SK-N-SH (cell line): ENCODE measurements at regions not wholly inside any gene's neighbourhood (a gene's known extent, or its start where the extent isn't known, plus 50 kb on each side); places are given as distances from the start of the nearest gene placed in this dataset.

Experiments used
- CTCF ChIA-PET: fragments of 300-600, 350-600 bp; formaldehyde crosslinking; extraction: SDS; loops from one replicate; lab custom pipeline; 2021; lab: Yijun Ruan, JAX
- POLR2A ChIA-PET: fragments of 350-600 bp; sonication (Branson Sonifier 250); formaldehyde crosslinking; extraction: SDS; loops from one replicate; lab custom pipeline; 2020; ENCODE audit warnings: antibody characterized with exemption, inconsistent platforms; lab: Yijun Ruan, JAX
- DNase-seq: peaks from one replicate; pipeline ENCODE4 v3.0.0; 2012
- H2AFZ ChIP-seq: fragments of 200-600 bp; sonication (generic); 2 replicates; pipeline ENCODE4 v1.8.1; 2016; ENCODE audit warnings: antibody characterized with exemption, mild to moderate bottlenecking, low read depth
- H3F3A ChIP-seq: fragments of 200-600 bp; sonication (generic); replicated peaks from 2 replicates; pipeline ENCODE3; 2016; ENCODE audit warnings: antibody characterized with exemption, mild to moderate bottlenecking; ENCODE audit not compliant: insufficient read depth
- H3K27ac ChIP-seq, 2 experiments: fragments of 200-500 bp in 1 of 2; fragments of 200-600 bp in 1 of 2; sonication (Bioruptor generic) in 1 of 2; sonication (generic), shearing (Covaris generic) in 1 of 2; 2 replicates each; pipeline versions ENCODE4 v1.5.1 to v1.6.1; 2014 to 2016; ENCODE audit warnings: low read depth in 2 of 2, inconsistent platforms in 1 of 2, low read length in 1 of 2, mild to moderate bottlenecking in 1 of 2, mixed read lengths in 1 of 2
- H3K27me3 ChIP-seq: fragments of 200-600 bp; sonication (generic), shearing (Covaris generic); 2 replicates; pipeline ENCODE4 v1.6.1; 2016; ENCODE audit warnings: mixed run types; ENCODE audit not compliant: insufficient read depth
- H3K36me3 ChIP-seq, 2 experiments: fragments of 200-500 bp in 1 of 2; fragments of 200-600 bp in 1 of 2; sonication (Bioruptor generic) in 1 of 2; sonication (generic) in 1 of 2; replicated peaks in 1 of 2; 2 replicates each; pipeline versions ENCODE3 to v1.5.1; 2014 to 2016; ENCODE audit warnings: low read length in 1 of 2, mild to moderate bottlenecking in 1 of 2; ENCODE audit not compliant: insufficient read depth in 2 of 2, control insufficient read depth in 1 of 2
- H3K4me1 ChIP-seq, 2 experiments: fragments of 200-500 bp in 1 of 2; fragments of 200-600 bp in 1 of 2; sonication (Bioruptor generic) in 1 of 2; sonication (generic), shearing (Covaris generic) in 1 of 2; 2 replicates each; pipeline versions ENCODE4 v1.5.1 to v1.6.1; 2014 to 2016; ENCODE audit warnings: low read depth in 1 of 2, low read length in 1 of 2, mixed run types in 1 of 2; ENCODE audit not compliant: insufficient read depth in 2 of 2, control insufficient read depth in 1 of 2
- H3K4me2 ChIP-seq: fragments of 200-600 bp; sonication (generic), shearing (Covaris generic); 2 replicates; pipeline ENCODE4 v1.6.1; 2017; ENCODE audit warnings: mixed run types
- H3K4me3 ChIP-seq, 2 experiments: fragments of 200-500 bp in 1 of 2; fragments of 200-600 bp in 1 of 2; sonication (Bioruptor generic) in 1 of 2; sonication (generic), shearing (Covaris generic) in 1 of 2; 2 replicates each; pipeline versions ENCODE4 v1.5.1 to v1.8.1; 2014 to 2016; ENCODE audit warnings: low read depth in 2 of 2, inconsistent platforms in 1 of 2, low read length in 1 of 2, mild to moderate bottlenecking in 1 of 2, mixed read lengths in 1 of 2, moderate library complexity in 1 of 2
- H3K79me2 ChIP-seq: fragments of 200-600 bp; sonication (generic); 2 replicates; pipeline ENCODE4 v1.8.1; 2017; ENCODE audit warnings: mild to moderate bottlenecking; ENCODE audit not compliant: insufficient read depth
- H3K9ac ChIP-seq: fragments of 200-600 bp; sonication (generic); 2 replicates; pipeline ENCODE4 v1.6.1; 2017; ENCODE audit warnings: mixed run types
- H3K9me2 ChIP-seq: fragments of 200-600 bp; sonication (generic); 2 replicates; pipeline ENCODE4 v1.6.1; 2017; ENCODE audit warnings: mixed run types
- H3K9me3 ChIP-seq: fragments of 200-600 bp; sonication (generic); 2 replicates; pipeline ENCODE4 v1.6.1; 2017; ENCODE audit warnings: mixed run types, mild to moderate bottlenecking, moderate library complexity
- H4K20me1 ChIP-seq: fragments of 200-600 bp; sonication (generic); 2 replicates; pipeline ENCODE4 v1.6.1; 2017; ENCODE audit warnings: mild to moderate bottlenecking, mixed run types; ENCODE audit not compliant: insufficient read depth
- CHD2 ChIP-seq: fragments of 150-350 bp; IDR thresholded peaks from 2 replicates; pipeline ENCODE4 v1.6.1; 2018; ENCODE audit warnings: low read length; ENCODE audit not compliant: partially characterized antibody
- ELF1 ChIP-seq: IDR thresholded peaks from 2 replicates; pipeline ENCODE4 v1.4.0; 2012
- EP300 ChIP-seq, 2 experiments: IDR thresholded peaks; 2 replicates each; pipeline versions ENCODE4 v1.4.0 to v1.6.1; 2012; ENCODE audit warnings: borderline replicate concordance in 1 of 2, low read depth in 1 of 2, low read length in 1 of 2
- EZH2phosphoT487 ChIP-seq: fragments of 200-600 bp; sonication (generic); IDR thresholded peaks from 2 replicates; pipeline ENCODE4 v1.6.1; 2017; ENCODE audit warnings: low read depth, mixed run types, mild to moderate bottlenecking, antibody characterized with exemption, moderate library complexity, borderline replicate concordance
- FOSL2 ChIP-seq: IDR thresholded peaks from 2 replicates; pipeline ENCODE4 v1.4.0; 2012; ENCODE audit warnings: low read depth, mild to moderate bottlenecking, moderate library complexity, borderline replicate concordance
- FOXJ3 ChIP-seq: sonication (generic); formaldehyde crosslinking; IDR thresholded peaks from 2 replicates; pipeline ENCODE4 v1.5.1; 2020; ENCODE audit warnings: mild to moderate bottlenecking, missing genetic modification reagents
- FOXM1 ChIP-seq: IDR thresholded peaks from 2 replicates; pipeline ENCODE4 v1.4.0; 2012; ENCODE audit warnings: low read depth, mild to moderate bottlenecking
- GABPA ChIP-seq: IDR thresholded peaks from 2 replicates; pipeline ENCODE4 v1.4.0; 2012; ENCODE audit warnings: low read depth, mild to moderate bottlenecking
- JUND ChIP-seq: IDR thresholded peaks from 2 replicates; pipeline ENCODE4 v1.4.0; 2012
- RCOR1 ChIP-seq: fragments of 150-350 bp; IDR thresholded peaks from 2 replicates; pipeline ENCODE4 v1.6.1; 2017; ENCODE audit warnings: antibody characterized with exemption, low read length
- RXRA ChIP-seq: IDR thresholded peaks from 2 replicates; pipeline ENCODE4 v1.4.0; 2012; ENCODE audit warnings: low read depth, mild to moderate bottlenecking, borderline replicate concordance
- TCF12 ChIP-seq: IDR thresholded peaks from 2 replicates; pipeline ENCODE4 v1.4.0; 2012
- YY1 ChIP-seq: IDR thresholded peaks from 2 replicates; pipeline ENCODE4 v1.4.0; 2012; ENCODE audit warnings: low read depth, mild to moderate bottlenecking
- WGBS: methylation state at CpG from one replicate; pipeline ENCODE4 v1.1.6; 2017; ENCODE audit warnings: low lambda C conversion rate; 5-methylcytosine and 5-hydroxymethylcytosine counted together
- TF ChIP-seq, protein P1 (sequence below): IDR thresholded peaks from 2 replicates; pipeline ENCODE4 v1.6.1; 2012; ENCODE audit warnings: mild to moderate bottlenecking, low read depth, low read length, moderate library complexity
- TF ChIP-seq, protein P2 (sequence below): IDR thresholded peaks from 2 replicates; pipeline ENCODE4; 2012
- TF ChIP-seq, protein P3 (sequence below): fragments of 200-600 bp; sonication (generic); IDR thresholded peaks from 2 replicates; pipeline ENCODE4 v1.6.1; 2017; ENCODE audit warnings: antibody characterized with exemption, mild to moderate bottlenecking, moderate library complexity
- TF ChIP-seq, protein P4 (sequence below): fragments of 150-350 bp; IDR thresholded peaks from 2 replicates; pipeline ENCODE4 v1.6.1; 2017; ENCODE audit warnings: antibody characterized with exemption, low read length, low read depth, borderline replicate concordance
- TF ChIP-seq, protein P5 (sequence below): IDR thresholded peaks from 2 replicates; pipeline ENCODE4 v1.4.0; 2012; ENCODE audit warnings: low read depth, borderline replicate concordance

DNA sequence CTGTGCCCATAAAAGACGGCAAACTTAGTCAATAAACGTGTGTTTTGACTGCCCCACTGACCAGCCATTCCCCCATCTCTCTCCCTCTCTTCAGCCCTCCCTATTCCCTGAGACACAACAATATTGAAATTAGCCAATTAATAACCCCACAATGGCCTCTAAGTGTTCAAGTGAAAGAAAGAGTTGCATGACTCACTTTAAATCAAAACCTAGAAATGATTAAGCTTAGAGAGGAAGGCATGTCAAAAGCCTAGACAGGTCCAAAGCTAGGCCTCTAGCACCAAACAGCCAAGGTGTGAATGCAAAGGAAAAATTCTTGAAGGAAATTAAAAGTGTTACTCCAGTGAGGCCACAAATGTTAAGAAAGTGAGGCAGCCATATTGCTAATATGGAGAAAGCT is 261.6 kb upstream of the TBX18 start (continued):
- TF ChIP-seq, protein P1, sequence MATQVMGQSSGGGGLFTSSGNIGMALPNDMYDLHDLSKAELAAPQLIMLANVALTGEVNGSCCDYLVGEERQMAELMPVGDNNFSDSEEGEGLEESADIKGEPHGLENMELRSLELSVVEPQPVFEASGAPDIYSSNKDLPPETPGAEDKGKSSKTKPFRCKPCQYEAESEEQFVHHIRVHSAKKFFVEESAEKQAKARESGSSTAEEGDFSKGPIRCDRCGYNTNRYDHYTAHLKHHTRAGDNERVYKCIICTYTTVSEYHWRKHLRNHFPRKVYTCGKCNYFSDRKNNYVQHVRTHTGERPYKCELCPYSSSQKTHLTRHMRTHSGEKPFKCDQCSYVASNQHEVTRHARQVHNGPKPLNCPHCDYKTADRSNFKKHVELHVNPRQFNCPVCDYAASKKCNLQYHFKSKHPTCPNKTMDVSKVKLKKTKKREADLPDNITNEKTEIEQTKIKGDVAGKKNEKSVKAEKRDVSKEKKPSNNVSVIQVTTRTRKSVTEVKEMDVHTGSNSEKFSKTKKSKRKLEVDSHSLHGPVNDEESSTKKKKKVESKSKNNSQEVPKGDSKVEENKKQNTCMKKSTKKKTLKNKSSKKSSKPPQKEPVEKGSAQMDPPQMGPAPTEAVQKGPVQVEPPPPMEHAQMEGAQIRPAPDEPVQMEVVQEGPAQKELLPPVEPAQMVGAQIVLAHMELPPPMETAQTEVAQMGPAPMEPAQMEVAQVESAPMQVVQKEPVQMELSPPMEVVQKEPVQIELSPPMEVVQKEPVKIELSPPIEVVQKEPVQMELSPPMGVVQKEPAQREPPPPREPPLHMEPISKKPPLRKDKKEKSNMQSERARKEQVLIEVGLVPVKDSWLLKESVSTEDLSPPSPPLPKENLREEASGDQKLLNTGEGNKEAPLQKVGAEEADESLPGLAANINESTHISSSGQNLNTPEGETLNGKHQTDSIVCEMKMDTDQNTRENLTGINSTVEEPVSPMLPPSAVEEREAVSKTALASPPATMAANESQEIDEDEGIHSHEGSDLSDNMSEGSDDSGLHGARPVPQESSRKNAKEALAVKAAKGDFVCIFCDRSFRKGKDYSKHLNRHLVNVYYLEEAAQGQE, result no peak
- TF ChIP-seq RXRA (no peak), FOXJ3 (CRISPR knock-in tag) (no peak), RCOR1 (no peak), EZH2phosphoT487 (no peak), EP300 (IDR thresholded peaks at IDR 0.05; ENCODE audit: borderline replicate concordance in 1 of 2, low read depth in 1 of 2, low read length in 1 of 2) (no peak), GABPA (no peak)
- TF ChIP-seq, protein P2, sequence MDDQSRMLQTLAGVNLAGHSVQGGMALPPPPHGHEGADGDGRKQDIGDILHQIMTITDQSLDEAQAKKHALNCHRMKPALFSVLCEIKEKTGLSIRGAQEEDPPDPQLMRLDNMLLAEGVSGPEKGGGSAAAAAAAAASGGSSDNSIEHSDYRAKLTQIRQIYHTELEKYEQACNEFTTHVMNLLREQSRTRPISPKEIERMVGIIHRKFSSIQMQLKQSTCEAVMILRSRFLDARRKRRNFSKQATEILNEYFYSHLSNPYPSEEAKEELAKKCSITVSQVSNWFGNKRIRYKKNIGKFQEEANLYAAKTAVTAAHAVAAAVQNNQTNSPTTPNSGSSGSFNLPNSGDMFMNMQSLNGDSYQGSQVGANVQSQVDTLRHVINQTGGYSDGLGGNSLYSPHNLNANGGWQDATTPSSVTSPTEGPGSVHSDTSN, result no peak
- TF ChIP-seq, protein P3, sequence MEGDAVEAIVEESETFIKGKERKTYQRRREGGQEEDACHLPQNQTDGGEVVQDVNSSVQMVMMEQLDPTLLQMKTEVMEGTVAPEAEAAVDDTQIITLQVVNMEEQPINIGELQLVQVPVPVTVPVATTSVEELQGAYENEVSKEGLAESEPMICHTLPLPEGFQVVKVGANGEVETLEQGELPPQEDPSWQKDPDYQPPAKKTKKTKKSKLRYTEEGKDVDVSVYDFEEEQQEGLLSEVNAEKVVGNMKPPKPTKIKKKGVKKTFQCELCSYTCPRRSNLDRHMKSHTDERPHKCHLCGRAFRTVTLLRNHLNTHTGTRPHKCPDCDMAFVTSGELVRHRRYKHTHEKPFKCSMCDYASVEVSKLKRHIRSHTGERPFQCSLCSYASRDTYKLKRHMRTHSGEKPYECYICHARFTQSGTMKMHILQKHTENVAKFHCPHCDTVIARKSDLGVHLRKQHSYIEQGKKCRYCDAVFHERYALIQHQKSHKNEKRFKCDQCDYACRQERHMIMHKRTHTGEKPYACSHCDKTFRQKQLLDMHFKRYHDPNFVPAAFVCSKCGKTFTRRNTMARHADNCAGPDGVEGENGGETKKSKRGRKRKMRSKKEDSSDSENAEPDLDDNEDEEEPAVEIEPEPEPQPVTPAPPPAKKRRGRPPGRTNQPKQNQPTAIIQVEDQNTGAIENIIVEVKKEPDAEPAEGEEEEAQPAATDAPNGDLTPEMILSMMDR, result no peak
- TF ChIP-seq, all 33 proteins: peak for 0

DNA sequence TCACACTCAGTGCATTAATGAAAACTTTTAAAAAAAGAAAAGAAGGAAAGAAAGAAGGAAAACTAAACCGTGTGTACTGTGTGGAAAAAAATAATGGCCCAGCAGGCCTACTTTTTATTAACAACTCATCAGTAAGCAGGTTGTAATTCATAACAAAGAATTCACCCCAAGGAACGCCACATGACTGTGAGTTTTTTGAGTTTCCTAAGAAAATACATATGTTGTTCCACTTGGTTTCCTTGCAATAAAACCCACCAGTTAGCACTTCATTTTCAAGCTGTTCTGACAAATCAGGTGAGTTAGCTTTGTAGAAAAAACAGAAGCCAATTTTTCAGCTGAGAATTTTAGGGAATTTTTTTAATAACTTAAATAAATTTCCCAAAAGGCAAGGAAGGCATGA is 259.3 kb upstream of the TBX18 start:
- ChIA-PET POLR2A (no interaction called here), CTCF (no interaction called here)
- TF ChIP-seq CHD2 (no peak), FOXM1 (no peak), ELF1 (no peak), JUND (no peak), FOXJ3 (CRISPR knock-in tag) (no peak), YY1 (no peak), FOSL2 (no peak), TCF12 (no peak)
- TF ChIP-seq, protein P3, result no peak
- TF ChIP-seq, protein P4, sequence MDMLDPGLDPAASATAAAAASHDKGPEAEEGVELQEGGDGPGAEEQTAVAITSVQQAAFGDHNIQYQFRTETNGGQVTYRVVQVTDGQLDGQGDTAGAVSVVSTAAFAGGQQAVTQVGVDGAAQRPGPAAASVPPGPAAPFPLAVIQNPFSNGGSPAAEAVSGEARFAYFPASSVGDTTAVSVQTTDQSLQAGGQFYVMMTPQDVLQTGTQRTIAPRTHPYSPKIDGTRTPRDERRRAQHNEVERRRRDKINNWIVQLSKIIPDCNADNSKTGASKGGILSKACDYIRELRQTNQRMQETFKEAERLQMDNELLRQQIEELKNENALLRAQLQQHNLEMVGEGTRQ, result no peak
- TF ChIP-seq, protein P5, sequence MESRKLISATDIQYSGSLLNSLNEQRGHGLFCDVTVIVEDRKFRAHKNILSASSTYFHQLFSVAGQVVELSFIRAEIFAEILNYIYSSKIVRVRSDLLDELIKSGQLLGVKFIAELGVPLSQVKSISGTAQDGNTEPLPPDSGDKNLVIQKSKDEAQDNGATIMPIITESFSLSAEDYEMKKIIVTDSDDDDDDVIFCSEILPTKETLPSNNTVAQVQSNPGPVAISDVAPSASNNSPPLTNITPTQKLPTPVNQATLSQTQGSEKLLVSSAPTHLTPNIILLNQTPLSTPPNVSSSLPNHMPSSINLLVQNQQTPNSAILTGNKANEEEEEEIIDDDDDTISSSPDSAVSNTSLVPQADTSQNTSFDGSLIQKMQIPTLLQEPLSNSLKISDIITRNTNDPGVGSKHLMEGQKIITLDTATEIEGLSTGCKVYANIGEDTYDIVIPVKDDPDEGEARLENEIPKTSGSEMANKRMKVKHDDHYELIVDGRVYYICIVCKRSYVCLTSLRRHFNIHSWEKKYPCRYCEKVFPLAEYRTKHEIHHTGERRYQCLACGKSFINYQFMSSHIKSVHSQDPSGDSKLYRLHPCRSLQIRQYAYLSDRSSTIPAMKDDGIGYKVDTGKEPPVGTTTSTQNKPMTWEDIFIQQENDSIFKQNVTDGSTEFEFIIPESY, result no peak

More for the DNA sequence above, 259.3 kb upstream of the TBX18 start:
- Histone ChIP-seq H3K27me3 (no peaks in the 10 kb centered on the region), H3K4me3 (no peak overlapping the region), H3K4me1 (no peaks in the 10 kb centered on the region), H3K9me2 (no peaks in the 10 kb centered on the region), H3K9me3 (no peaks in the 10 kb centered on the region), H3K36me3 (no peaks in the 10 kb centered on the region), H3K79me2 (no peaks in the 10 kb centered on the region), H3F3A (no peaks in the 10 kb centered on the region), H4K20me1 (no peaks in the 10 kb centered on the region), H3K9ac (no peak overlapping the region), H2AFZ (no peak overlapping the region), H3K27ac (no peak overlapping the region), H3K4me2 (no peak overlapping the region)
- WGBS, result 22% methylated on average over 2 of the region's 2 CpGs
- no peak for DNase-seq
